Stimulated activated CD8-positive, alpha-beta memory T cell treated with anti-CD3 and anti-CD28 coated beads, Interleukin-2, amount 100 ng/mL, for 1 hour (primary cell): ENCODE measurements at regions not wholly inside any gene's neighbourhood (a gene's known extent, or its start where the extent isn't known, plus 50 kb on each side); places are given as distances from the start of the nearest gene placed in this dataset.
"Not testable (repeated sequence)": the region's sequence is repeated elsewhere in the genome, so short reads cannot be mapped to it uniquely, and the experiment has no call there.

ENCODE experiments used
- DNase-seq, 2 donors: peaks; one replicate each; pipeline ENCODE4 v3.0.0-alpha.2; 2020; ENCODE audit warnings: low read depth in 2 of 2

DNA sequence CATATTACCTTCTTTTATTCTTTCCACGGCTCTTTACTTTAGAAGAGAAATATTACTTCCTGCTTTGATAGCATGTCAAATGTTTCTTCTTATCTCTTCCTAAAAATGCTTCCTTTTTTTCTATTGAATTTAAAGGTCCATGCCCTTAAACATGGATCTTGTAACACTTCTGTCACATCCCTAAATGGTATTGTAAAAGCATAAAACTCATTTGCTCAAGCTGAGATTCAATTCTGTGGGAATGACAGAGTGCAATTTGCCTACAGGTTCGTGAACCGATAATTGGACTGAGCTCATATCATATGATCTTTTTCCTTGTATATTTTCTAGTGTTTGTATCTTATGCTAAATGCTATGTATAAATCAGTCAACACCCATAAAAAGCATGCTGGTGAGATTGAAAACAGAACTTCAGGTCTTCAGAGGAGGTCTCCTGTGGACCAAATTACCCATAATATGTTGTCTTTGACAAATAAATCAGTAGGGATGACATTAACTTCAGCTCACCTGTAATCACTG, 429.3 kb downstream of the TMEM232 start:
- DNase-seq: no peak

DNA sequence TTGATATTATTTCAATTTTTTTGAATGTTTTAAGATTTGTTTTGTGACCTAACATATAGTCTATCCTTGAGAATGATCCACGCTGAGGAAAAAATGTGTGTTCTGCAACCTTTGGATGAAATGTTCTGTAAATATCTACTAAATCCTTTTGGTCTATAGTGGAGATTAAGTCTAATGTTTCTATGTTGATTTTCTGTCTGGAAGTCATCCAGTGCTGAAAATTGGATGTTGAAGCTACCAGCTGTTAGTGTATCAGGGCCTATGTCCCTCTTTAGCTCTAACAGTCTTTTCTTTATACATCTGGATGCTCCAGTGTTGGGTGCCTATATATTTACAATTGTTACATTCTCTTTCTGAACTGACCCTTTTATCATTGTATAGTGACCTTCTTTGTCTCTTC, 422.3 kb downstream of the TMEM232 start:
- no peak for DNase-seq

DNA sequence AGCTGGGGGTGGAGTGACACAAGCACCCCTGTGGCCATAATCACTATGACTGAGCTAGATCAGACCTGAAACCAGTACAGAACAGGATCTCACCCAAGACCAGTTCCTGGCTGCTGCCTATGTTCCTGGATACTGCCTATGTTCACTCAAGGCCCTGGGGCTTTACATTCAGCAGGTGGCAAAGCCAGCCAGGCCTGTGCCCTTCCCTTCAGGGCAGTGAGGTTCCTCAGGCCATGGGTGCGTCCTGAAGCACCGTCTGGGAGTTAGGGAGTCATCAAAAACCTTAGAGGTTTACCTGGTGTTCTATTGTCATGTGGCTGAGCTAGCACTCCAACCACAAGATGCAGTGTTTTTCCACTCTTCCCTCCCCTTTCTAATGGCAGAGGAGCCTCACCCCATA, 419.8 kb downstream of the TMEM232 start:
- DNase-seq: no peak

DNA sequence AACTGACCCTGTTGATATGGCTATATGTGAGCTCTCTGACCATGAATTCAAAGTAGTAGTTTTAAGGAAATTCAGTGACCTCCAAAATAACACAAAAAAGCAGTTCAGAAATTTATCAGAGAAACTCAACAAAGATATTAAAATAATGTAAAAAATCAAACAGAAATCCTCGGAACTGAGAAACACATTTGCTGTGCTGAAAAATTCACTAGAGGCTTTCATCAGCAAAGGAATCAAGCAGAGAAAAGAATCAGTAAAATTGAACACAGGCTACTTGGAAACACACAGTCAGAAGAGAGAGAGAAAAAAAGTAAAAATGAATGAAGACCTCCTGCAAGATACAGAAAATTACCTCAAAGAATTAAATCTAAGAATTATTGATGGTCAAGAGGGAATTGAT, 417.2 kb downstream of the TMEM232 start:
- no peak for DNase-seq

DNA sequence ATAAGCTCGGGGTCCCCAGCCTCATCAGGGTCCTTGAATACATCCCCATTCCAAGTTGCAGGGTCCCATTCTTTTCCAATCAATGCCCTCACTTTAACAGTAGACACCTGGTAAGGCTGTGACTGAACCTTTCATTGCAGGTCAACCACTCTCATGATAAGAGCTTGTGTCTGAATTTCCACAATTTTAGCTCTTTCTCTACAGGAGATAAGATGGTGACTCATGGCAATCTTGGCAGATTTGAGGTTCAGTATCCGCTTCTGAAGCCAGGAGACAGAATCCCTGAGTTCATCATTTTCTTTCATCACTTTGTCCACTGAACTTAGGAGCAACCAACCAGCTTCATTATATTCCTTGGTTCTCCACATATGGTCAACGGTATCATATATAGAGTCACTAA, 409.9 kb downstream of the TMEM232 start:
- not testable (repeated sequence) for DNase-seq

DNA sequence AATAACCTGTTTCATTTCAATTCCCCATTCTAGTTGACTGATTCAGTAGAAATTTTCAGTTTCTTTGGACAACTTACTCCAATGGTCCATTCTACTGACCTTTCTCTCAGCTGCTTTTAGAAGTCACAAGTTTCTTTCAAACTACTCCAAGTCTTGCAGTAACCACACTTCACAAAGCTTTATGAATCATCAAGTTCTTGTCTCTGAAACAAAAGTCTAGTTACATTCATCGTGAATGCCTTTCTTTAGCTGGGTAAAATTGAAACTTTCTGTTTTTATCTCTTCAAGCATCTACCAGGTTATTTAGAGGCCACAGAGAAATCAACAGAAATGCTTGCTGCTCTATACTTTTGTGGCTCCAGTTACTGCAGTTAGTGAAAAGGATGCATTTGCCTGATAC, 405.4 kb downstream of the TMEM232 start:
- DNase-seq: no peak

DNA sequence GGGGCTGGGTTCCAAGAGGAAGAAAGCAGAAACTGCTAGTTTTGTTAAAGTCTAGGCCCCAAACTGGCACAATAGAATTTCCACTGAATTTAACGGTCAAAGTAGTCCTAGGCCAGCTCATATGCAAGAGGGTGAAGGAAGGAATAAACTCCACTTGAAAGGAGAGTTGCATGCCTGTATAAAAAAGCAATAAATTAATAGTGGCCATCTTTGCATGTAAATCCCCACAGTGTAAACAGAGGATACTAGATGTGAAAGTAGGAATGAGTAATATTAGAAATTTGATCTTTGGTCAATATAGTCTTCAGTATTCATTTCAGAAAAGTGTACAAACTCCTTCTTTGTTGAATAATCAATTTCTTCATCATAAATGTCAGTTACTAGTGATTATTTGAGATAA, 403.1 kb downstream of the TMEM232 start:
- no peak for DNase-seq

DNA sequence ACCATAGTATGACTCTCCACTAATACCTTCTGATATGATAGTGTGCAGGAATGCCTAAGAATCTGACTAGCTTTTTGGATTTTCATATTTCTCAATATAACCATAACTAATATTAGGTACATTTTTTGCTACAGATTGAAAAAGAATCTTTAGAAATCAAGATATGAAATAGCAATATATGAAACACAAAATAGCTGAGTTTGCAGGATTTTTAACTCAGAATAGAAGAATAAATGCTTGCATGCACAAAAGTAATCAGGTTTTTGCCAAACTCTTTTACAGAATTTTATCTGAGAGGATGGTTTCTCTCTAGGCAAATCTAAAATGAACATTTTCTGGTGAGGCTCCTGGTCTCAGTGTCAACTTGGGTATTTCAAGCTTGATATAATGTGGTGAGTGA, 402.6 kb downstream of the TMEM232 start:
- no peak for DNase-seq

DNA sequence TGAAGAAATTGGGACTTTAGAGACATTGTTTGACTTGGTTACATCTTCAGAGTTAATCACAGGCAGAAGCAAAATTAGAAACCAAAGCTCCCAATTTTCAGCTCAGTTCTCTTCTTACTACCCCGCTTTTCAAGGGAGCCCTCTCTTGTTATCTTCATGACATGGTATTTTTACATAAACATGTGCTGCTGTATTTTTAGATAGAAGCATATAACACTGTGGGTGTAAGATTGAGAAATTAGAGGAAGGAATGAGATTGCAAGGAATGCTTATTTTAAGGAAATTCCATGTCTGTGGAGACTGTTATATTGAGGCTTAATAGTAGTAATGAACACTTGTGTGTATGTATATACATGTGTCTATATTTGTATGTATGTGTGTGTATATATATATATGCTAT, 401.6 kb downstream of the TMEM232 start:
- DNase-seq: no peak

DNA sequence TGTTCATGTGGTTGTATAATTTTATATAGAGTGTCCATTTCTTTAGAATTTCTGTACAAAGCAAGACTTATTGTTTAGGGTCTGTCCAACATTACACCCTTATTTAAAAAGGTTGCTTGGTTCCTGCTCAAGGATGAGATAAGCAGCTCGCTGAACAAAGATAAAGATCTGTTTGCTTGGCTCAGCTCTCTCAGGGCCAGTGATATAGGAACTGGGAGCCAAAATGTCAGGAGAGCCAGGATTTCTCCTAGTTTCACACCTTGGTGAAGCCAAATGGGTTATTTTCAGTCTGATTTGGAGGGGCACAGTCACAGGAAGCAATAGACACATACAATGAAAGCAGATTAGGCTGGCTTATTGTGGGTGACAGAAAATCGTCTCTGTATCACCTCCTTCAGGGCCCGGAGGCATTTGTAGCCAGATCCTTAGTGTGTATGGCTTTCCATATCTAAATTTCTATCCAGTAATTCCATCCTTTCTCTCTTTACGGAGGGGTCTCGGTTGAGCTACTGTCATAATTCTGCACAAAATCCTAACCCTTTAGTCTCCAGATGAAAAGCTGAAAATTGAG, 396.4 kb downstream of the TMEM232 start:
- DNase-seq: no peak

DNA sequence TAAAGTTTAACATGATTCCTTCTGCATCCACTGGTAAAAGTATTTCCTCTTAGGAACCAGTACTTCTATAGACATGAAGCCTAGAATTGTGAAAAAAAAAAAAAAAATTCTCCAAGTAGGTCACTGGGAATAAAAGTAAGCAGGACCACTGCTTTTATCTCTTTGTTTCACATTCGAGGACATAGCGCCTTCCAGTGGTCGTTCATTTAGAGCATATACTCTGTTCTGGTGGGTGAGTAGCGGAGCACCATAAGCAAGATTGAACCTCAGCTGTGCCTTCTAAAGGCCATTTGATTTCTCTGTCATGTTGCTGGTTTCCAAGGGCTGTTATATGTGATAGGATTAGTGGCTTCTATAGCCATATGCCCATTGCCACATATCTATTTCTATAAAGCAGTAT, 393.1 kb downstream of the TMEM232 start:
- no peak for DNase-seq

DNA sequence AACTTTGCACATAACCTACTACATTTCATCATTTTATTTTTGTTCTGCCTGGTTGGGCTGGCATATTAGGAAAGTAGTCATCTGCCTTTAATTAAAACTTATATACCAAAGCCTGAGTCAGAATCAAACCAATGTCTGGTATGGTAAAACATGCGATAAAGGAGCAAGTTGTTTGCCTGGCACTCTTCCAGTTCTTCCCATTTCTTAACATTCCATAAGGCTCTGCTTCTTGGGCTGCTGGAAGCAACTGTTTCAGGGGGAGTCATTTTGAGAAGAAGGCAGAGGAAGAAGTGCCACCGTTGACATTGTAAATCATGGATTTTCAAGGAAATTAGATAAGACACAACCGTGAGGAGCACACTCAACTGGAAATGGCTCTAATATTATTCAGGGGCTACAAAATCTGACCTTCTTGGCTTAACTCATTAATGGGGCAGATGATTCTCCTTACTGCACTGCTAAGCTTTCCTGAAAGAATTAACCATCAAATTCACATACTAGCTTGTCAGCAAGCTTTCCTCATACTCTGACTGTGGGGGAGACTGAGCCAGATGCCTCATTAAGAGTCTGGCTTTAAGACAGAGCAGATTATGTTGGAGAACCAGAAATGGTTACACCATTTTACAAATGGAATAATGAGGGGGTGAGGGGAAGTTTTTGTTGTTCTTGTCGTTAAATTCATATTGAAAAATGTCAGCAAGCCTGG, 391.0 kb downstream of the TMEM232 start:
- DNase-seq: no peak

DNA sequence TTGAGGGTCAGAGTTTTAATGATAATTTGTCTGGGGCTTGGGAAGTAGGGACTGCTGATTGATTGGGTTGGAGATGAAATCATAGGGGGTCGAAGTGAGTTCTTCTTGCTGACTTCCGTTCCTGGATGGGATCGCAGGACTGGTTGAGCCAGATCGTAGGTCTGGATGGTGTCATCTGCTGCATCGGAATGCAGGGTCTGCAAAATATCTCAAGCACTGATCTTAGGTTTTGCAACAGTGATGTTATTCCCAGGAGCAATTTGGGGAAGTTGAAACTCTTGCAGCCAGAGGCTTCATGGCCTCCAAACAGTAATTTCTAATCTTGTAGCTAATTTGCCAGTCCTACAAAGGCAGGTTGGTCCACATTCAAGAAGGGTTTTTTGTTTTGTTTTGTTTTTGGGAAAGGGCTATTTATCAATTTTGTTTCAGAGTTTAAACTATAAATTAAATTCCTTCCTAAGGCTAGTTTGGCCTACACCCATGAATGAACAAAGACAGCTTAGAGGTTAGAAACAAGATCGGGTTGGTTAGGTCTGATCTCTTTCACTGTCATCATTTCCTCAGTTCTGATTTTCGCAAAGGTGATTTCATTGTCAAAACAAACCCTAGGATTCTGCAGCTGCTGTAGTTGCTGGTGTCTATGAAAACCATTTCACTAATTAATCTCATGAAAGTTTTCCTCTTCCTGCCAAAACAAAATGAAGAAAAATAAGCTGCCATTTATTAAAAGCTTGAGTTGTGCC, 388.0 kb downstream of the TMEM232 start:
- no peak for DNase-seq

DNA sequence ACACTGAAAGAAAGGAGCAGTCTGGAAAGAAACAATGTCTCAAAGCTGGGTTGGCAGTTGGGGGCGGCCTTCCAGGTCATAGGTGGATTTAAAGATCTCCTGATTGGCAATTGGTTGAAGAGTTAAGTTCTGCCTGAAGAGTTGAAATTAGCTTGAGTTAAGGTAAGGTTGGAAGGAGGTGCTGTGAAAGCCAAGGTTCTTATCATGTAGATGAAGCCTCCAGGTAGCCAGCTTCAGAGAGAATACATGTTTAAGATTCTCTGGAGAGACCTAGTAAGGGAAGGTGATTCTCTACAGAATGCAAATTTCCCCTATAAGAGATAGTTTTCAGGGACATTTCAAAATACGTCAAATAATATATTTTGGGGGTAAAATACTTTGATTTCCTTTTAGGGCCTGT, 387.1 kb downstream of the TMEM232 start:
- no peak for DNase-seq

DNA sequence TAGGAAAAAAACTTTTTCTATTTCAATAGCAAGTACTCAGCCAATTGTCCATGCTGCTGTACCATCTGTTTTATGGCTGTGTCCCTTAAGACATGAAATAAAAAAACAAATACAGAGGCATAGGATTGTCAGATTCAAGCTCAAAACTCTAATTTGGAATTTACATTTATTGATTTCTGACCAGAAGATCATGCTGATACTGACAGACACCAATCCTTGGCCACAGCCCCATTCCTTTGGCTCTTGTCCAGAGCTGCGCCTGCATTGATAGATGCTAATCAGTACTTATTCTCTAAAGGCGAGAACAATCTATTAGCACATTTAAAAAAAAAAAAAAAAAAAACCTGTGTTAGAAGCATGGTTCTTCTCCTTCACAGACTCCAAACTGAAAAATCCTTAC, 384.6 kb downstream of the TMEM232 start:
- no peak for DNase-seq

DNA sequence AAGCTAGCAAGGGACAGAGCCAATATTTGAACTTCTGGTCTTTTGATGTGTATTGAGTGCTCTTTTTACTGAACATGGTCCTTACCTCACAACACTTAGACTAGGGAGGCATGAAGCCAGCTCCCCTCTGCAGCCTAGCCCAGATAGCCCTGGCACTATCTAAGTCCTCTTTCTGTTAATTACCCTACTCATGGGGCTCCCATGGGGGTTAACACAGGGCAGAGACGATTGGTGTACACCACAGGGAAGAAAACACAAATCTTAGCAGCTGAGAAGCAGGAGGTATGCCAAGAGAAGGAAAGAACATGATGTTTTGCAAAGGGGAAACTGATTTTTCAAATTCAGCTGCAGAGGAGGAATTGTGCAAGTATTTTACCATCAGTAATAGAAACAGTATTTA, 383.8 kb downstream of the TMEM232 start:
- DNase-seq: no peak

DNA sequence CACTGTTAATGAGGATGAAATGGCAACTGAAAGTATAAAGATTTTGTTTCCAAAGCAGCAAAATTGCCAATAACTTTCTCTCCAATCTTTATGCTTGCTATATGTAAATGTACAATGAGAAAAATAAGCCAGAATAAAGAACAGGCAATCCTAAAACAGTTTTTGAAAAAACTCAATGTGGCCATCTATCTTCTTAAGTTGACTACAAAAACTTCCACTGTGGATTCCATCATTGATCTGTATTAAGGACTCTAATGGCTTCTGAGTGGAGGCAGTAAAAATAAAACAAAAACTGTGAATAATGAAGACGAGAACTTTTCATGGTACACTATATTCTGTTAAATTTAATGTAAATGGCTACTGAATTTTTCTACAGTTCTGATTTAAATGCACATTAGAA, 382.9 kb downstream of the TMEM232 start:
- no peak for DNase-seq

DNA sequence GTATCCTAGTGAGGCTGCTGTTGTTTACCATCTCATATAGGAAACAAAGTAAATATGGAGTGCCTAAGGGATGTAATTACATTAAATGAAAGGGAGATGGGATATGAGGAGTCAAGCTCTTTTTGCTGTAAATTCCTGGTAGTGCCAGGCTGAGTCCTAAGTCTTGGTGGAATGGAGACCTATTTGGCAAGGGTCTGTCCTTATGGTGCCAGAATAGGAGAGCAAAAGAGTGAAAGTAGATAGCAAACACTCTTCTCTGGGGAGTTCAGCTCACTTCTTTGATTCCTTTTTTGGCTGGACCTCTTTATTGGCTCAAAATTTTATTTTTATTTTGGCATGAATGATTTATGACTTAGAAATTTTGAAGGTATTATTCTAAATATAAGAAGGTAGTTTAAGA, 380.8 kb downstream of the TMEM232 start:
- DNase-seq: no peak

DNA sequence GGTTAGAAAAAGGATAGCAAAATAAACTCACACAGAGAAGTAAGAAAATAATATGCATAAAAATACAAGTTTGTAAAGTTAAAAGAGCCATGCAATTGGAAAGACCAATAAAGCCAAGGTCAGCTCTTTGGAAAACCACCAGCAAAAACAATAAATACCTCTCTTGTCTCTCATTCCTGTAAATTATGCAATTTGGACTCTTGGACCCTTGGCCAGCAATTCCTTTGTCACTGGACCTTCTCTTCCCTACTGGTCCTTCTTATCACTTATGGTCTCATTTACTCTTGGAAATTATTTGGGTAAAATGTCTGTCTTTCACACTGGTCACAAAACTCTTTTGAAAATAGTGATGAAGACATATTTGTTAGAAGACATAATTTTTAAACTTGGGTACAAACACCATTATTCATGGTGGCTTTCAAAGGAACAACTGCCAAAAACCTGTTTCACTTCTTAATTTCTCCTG, 379.5 kb downstream of the TMEM232 start:
- no peak for DNase-seq

DNA sequence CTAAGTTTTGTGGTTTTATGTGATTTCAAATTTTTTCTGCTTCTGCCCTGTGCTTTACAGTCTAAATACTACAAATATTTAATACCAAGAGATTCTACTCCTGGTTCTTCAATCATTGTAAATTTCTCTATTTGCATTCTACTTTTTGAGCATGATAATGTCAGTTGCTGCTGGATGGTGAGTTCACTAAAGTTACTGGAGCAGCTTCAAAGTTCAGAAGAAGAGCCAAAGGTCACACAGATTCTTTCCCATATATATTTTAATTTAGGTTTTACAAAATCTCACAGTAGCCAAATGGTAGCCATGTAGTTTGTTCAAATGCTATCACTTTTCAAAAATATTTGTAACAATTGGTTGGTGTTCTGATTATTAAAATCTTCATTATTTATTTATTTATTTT, 378.7 kb downstream of the TMEM232 start:
- DNase-seq: no peak

DNA sequence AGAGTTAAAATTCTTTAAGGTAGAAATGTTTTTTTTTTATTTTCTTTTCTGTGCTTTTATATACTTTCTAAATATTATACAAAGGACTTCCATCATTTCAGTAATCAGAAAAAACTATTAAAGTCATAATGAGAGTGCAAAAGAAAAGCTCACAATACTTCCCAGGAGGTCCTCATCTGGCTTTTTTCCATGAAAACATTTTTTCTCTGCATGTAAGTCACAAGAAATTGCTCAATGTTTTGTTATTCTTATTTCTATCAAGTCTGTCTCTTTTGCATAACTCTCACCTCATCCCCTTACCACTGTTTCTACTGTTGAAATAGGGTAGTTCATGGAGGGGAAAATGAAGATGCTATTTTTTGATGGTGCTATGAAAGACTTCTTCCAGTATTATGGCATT, 375.0 kb downstream of the TMEM232 start:
- DNase-seq: no peak

DNA sequence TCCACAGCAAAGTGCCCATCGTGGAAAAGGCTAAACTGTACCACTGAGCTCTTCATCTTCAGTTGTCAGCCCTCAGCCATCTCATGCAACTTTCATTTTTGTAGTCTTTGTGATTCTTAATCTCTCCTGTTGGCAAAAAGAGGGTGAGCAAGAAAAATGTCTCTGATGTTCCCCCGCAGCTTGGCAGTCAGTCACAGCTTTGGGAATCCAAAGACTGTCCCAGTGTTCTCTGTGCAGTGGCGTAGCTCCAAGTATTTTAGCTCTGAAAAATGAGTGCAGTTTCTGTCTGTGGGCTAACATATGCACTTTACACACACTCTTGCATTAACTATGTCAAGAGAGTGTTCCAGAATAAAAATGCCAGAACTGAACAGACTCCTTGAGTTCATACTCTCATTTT, 372.2 kb downstream of the TMEM232 start:
- DNase-seq: no peak
